ENCODE measurements at regions not wholly inside any gene's neighbourhood (a gene's known extent, or its start where the extent isn't known, plus 50 kb on each side); places are given as distances from the start of the nearest gene placed in this dataset.

DNA sequence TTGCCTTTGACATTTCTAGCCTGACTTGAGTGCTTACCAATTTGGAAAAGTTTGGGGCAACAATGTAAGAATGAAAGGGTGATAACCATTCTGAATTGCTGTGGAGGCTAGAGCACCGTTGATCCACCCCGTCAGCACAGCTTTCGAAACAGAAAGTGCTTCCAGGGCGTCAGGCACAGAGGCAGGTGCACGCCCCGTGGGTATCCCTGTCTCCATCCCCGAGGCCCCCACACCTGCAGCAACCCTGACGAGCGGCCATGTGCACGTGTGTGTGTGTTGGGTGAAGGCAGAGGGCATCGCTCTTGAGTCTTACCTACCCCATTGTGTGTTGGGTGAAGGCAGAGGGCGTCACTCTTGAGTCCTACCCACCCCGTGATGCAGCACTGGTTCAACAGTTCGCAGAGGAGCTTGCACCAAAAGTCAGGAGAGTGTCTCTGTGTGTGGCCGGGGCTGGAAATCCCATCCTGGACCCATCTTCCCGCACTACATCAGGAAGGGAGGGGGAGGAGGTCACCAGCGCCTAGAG is 404.5 kb downstream of the BRD1 start (continued):
- TF ChIP-seq, protein P1, sequence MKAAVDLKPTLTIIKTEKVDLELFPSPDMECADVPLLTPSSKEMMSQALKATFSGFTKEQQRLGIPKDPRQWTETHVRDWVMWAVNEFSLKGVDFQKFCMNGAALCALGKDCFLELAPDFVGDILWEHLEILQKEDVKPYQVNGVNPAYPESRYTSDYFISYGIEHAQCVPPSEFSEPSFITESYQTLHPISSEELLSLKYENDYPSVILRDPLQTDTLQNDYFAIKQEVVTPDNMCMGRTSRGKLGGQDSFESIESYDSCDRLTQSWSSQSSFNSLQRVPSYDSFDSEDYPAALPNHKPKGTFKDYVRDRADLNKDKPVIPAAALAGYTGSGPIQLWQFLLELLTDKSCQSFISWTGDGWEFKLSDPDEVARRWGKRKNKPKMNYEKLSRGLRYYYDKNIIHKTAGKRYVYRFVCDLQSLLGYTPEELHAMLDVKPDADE (IDR thresholded peaks at IDR 0.05): no peak
- TF ChIP-seq EZH2phosphoT487 (IDR thresholded peaks at IDR 0.05; ENCODE audit: unreplicated experiment): no peak
- TF ChIP-seq NANOG (IDR thresholded peaks at IDR 0.05; ENCODE audit: borderline replicate concordance): no peak
- TF ChIP-seq EZH2 (IDR thresholded peaks at IDR 0.05; ENCODE audit: low read depth, unreplicated experiment): no peak
- no peak for TF ChIP-seq JUNB (IDR thresholded peaks at IDR 0.05; ENCODE audit: unreplicated experiment)
- no peak for TF ChIP-seq STAT1 (IDR thresholded peaks at IDR 0.05; ENCODE audit: unreplicated experiment)
- TF ChIP-seq POLR2AphosphoS5 (IDR thresholded peaks at IDR 0.05; ENCODE audit: low read depth): no peak

- no peaks in the 10 kb centered on the region for H3K9me2 ChIP-seq (ENCODE audit: insufficient read depth)
- no peaks in the 10 kb centered on the region for H4K20me1 ChIP-seq (replicated peaks; ENCODE audit: insufficient read depth)
- Mint-ChIP-seq H3K36me3 (ENCODE audit: low read depth) (no peaks in the 10 kb centered on the region), H3K27me3 (ENCODE audit: insufficient read depth, low read depth, poor library complexity) (no peaks in the 10 kb centered on the region), H3K27ac (no peak overlapping the region; the same call in 1 of the 2 replicates), H3K4me3 (no peak overlapping the region), H3K9me3 (no peaks in the 10 kb centered on the region), H3K4me1 (peaks cover 3% of the 10 kb centered on the region; the same call in 1 of the 3 replicates)
- H3K27me3 ChIP-seq (ENCODE audit: insufficient read depth): no peaks in the 10 kb centered on the region
- ATAC-seq (no peak), DNase-seq (ENCODE audit: low spot score) (no peak)
- no peak overlapping the region for H3K27ac ChIP-seq (ENCODE audit: low read depth)
- no peaks in the 10 kb centered on the region for H3K4me1 ChIP-seq (ENCODE audit: insufficient read depth)
- H3K4me2 ChIP-seq: no peak overlapping the region
- no peak for TF ChIP-seq STAT1 (IDR thresholded peaks at IDR 0.05; ENCODE audit: unreplicated experiment)
- TF ChIP-seq EZH2 (IDR thresholded peaks at IDR 0.05; ENCODE audit: low read depth, unreplicated experiment): no peak
- TF ChIP-seq JUNB (IDR thresholded peaks at IDR 0.05; ENCODE audit: unreplicated experiment): no peak
- TF ChIP-seq ZNF462 (CRISPR knock-in tag; IDR thresholded peaks at IDR 0.05): no peak
- TF ChIP-seq CREB1 (CRISPR knock-in tag; IDR thresholded peaks at IDR 0.05; ENCODE audit: low read depth): no peak
- TF ChIP-seq, protein P2, sequence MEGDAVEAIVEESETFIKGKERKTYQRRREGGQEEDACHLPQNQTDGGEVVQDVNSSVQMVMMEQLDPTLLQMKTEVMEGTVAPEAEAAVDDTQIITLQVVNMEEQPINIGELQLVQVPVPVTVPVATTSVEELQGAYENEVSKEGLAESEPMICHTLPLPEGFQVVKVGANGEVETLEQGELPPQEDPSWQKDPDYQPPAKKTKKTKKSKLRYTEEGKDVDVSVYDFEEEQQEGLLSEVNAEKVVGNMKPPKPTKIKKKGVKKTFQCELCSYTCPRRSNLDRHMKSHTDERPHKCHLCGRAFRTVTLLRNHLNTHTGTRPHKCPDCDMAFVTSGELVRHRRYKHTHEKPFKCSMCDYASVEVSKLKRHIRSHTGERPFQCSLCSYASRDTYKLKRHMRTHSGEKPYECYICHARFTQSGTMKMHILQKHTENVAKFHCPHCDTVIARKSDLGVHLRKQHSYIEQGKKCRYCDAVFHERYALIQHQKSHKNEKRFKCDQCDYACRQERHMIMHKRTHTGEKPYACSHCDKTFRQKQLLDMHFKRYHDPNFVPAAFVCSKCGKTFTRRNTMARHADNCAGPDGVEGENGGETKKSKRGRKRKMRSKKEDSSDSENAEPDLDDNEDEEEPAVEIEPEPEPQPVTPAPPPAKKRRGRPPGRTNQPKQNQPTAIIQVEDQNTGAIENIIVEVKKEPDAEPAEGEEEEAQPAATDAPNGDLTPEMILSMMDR (conservative IDR thresholded peaks at IDR 0.05; ENCODE audit: low read depth in 2 of 2): no peak
- TF ChIP-seq ZNF331 (CRISPR knock-in tag; IDR thresholded peaks at IDR 0.05; ENCODE audit: low read depth): no peak
- H3K79me2 ChIP-seq (replicated peaks; ENCODE audit: insufficient read depth): no peaks in the 10 kb centered on the region
- no peak overlapping the region for H3K4me3 ChIP-seq
- no peaks in the 10 kb centered on the region for H3F3A ChIP-seq (replicated peaks; ENCODE audit: low read depth)
- H2AFZ ChIP-seq: no peak overlapping the region
- H3K36me3 ChIP-seq (ENCODE audit: insufficient read depth): no peaks in the 10 kb centered on the region; the same call in 1 of the 2 replicates
Measured at GRCh38 chr22:49422701-49423100, 405.0 kb downstream of the BRD1 start.

All from GM23338 (cell line).